Panc1 (cell line): ENCODE measurements at regions not wholly inside any gene's neighbourhood (a gene's known extent, or its start where the extent isn't known, plus 50 kb on each side); places are given as distances from the start of the nearest gene placed in this dataset.

ENCODE experiments used
- ATAC-seq: fragments of 200-7000 bp; cut with Tn5 transposase; 2 replicates; pipeline ENCODE4 v1.9.1; 2020; ENCODE audit warnings: mild to moderate bottlenecking, moderate library complexity
- BruUV-seq: library from RNA; stranded (reverse); fragments of 400-500 nt; replicated peaks from 2 replicates; lab custom pipeline; 2021; lab: Mats Ljungman, UMichigan
- CTCF ChIA-PET: fragments of 300-600 bp; sonication (Branson Sonifier 250); formaldehyde crosslinking; loops from one replicate; lab custom pipeline; 2022; ENCODE audit warnings: antibody characterized with exemption; lab: Charles Lee
- POLR2A ChIA-PET: fragments of 300-600 bp; sonication (Branson Sonifier 250); formaldehyde crosslinking; loops from one replicate; lab custom pipeline; 2022; ENCODE audit warnings: antibody characterized with exemption; lab: Charles Lee
- DNase-seq: peaks from one replicate; pipeline ENCODE4 v3.0.0-alpha.2; 2010; ENCODE audit warnings: low read depth, low spot score
- H3K27ac ChIP-seq: 2 replicates; pipeline ENCODE4 v1.5.1; 2011; ENCODE audit warnings: mild to moderate bottlenecking, low read length, inconsistent platforms
- H3K27me3 ChIP-seq: fragments of 200-500 bp; sonication (Bioruptor generic); 2 replicates; pipeline ENCODE4 v1.6.0; 2014; ENCODE audit warnings: low read length, inconsistent platforms; ENCODE audit not compliant: control insufficient read depth, insufficient read depth
- H3K36me3 ChIP-seq: fragments of 200-500 bp; sonication (Bioruptor generic); 2 replicates; pipeline ENCODE4 v1.5.1; 2014; ENCODE audit warnings: inconsistent platforms, mild to moderate bottlenecking, low read length, moderate library complexity; ENCODE audit not compliant: control insufficient read depth, insufficient read depth
- H3K4me1 ChIP-seq: 2 replicates; pipeline ENCODE4 v1.5.1; 2011; ENCODE audit warnings: inconsistent platforms, mild to moderate bottlenecking, low read length, moderate library complexity; ENCODE audit not compliant: control insufficient read depth, insufficient read depth
- H3K4me3 ChIP-seq, 2 experiments: 2 replicates each; pipeline ENCODE4 v1.5.1; 2011 to 2012; ENCODE audit warnings: low read depth in 2 of 2, low read length in 2 of 2, mild to moderate bottlenecking in 2 of 2, inconsistent platforms in 1 of 2, moderate library complexity in 1 of 2
- H3K9me3 ChIP-seq: fragments of 200-500 bp; sonication (Bioruptor generic); 2 replicates; pipeline ENCODE4 v1.5.1; 2014; ENCODE audit warnings: low read depth, mild to moderate bottlenecking, inconsistent platforms, low read length, moderate library complexity; ENCODE audit not compliant: control insufficient read depth, insufficient read depth
- CTCF ChIP-seq: fragments of 450-650 bp; IDR thresholded peaks from 2 replicates; pipeline ENCODE4 v1.5.1; 2017; ENCODE audit warnings: mild to moderate bottlenecking
- POLR2AphosphoS5 ChIP-seq: IDR thresholded peaks from 2 replicates; pipeline ENCODE4 v1.6.1; 2012; ENCODE audit warnings: mild to moderate bottlenecking, low read depth, low read length, moderate library complexity
- REST ChIP-seq, 2 experiments: IDR thresholded peaks; 2 replicates each; pipeline ENCODE4 v1.6.1; 2011 to 2012; ENCODE audit warnings: low read depth in 2 of 2, control low read depth in 1 of 2, low read length in 1 of 2, mild to moderate bottlenecking in 1 of 2, moderate library complexity in 1 of 2; ENCODE audit not compliant: insufficient read depth in 1 of 2
- SIN3A ChIP-seq: IDR thresholded peaks from 2 replicates; pipeline ENCODE4 v1.6.1; 2012; ENCODE audit warnings: low read depth, mild to moderate bottlenecking, low read length, moderate library complexity, borderline replicate concordance; ENCODE audit not compliant: insufficient read depth
- TCF7L2 ChIP-seq: IDR thresholded peaks from 2 replicates; pipeline ENCODE4 v1.6.1; 2011; ENCODE audit warnings: mild to moderate bottlenecking, low read depth, low read length, inconsistent platforms
- in situ Hi-C: cut with HindIII; loops from 2 replicates; pipeline ENCODE4 v1.10.0; 2016; ENCODE audit warnings: low sequenced_read_pairs, low pct_unique_long_range_greater_than_20kb
- intact Hi-C: fragments of 100-400 bp; cut with micrococcal nuclease; formaldehyde crosslinking; loops from one replicate; pipeline ENCODE4 v1.10.0; 2022; ENCODE audit not compliant: unreplicated experiment

GRCh38 chr10:8192301-8192700 lies 137.8 kb downstream of the GATA3 start:
- in situ Hi-C loops, result no loop called here
- no peak overlapping the region for H3K27ac ChIP-seq

GRCh38 chr10:8193546-8193945 lies 139.1 kb downstream of the GATA3 start:
- Histone ChIP-seq H3K27me3 (no peaks in the 10 kb centered on the region), H3K9me3 (no peaks in the 10 kb centered on the region), H3K36me3 (no peaks in the 10 kb centered on the region), H3K4me3 (no peak overlapping the region), H3K4me1 (no peaks in the 10 kb centered on the region), H3K27ac (no peak overlapping the region)
- CTCF ChIA-PET, result interaction anchor here (0.6 kb wide), 1 partner anchor 321 kb away, joined by 5 read pairs; no protein-coding TSS in a partner anchor
- DNase-seq (no peak), ATAC-seq (no peak)
- POLR2A ChIA-PET, result no interaction called here
- no TSS peak for BruUV-seq
- intact Hi-C loops, result no loop called here
- no peak for TF ChIP-seq SIN3A
- no peak for TF ChIP-seq TCF7L2
- in situ Hi-C loops, result no loop called here

More at GRCh38 chr10:8192301-8192700, 137.8 kb downstream of the GATA3 start:
- ATAC-seq (no peak), DNase-seq (no peak)
- Histone ChIP-seq H3K36me3 (no peaks in the 10 kb centered on the region), H3K9me3 (no peaks in the 10 kb centered on the region), H3K27me3 (no peaks in the 10 kb centered on the region), H3K4me3 (no peak overlapping the region), H3K4me1 (no peaks in the 10 kb centered on the region)
- intact Hi-C loops, result no loop called here
- CTCF ChIA-PET, result no interaction called here
- TF ChIP-seq TCF7L2 (no peak), SIN3A (no peak), POLR2AphosphoS5 (no peak), CTCF (no peak), REST (IDR thresholded peaks at IDR 0.05; ENCODE audit: insufficient read depth in 1 of 2, low read depth in 2 of 2, low read length in 1 of 2) (no peak)
- POLR2A ChIA-PET, result no interaction called here
- no TSS peak for BruUV-seq

- Histone ChIP-seq H3K27me3 (no peaks in the 10 kb centered on the region), H3K27ac (no peak overlapping the region), H3K9me3 (no peaks in the 10 kb centered on the region), H3K4me3 (no peak overlapping the region), H3K4me1 (no peaks in the 10 kb centered on the region), H3K36me3 (no peaks in the 10 kb centered on the region)
- BruUV-seq, result no TSS peak
- CTCF ChIA-PET, result interaction anchor here (0.6 kb wide), 1 partner anchor 322 kb away, joined by 5 read pairs; no protein-coding TSS in a partner anchor
- POLR2A ChIA-PET, result no interaction called here
- DNase-seq (no peak), ATAC-seq (no peak)
- intact Hi-C loops (no loop called here), in situ Hi-C loops (no loop called here)
- no peak for TF ChIP-seq TCF7L2
- TF ChIP-seq CTCF, result no peak
- TF ChIP-seq POLR2AphosphoS5, result no peak
- no peak for TF ChIP-seq REST (IDR thresholded peaks at IDR 0.05; ENCODE audit: insufficient read depth in 1 of 2, low read depth in 2 of 2, low read length in 1 of 2)
- no peak for TF ChIP-seq SIN3A
Observed at GRCh38 chr10:8194050-8194449, 139.6 kb downstream of the GATA3 start.
